Adrenal gland (tissue), 9 donors: ENCODE measurements at regions not wholly inside any gene's neighbourhood (a gene's known extent, or its start where the extent isn't known, plus 50 kb on each side); places are given as distances from the start of the nearest gene placed in this dataset.

Experiments used
- DNase-seq, 7 donors: peaks; one replicate each; pipeline ENCODE4 v3.0.0-alpha.2; 2019 to 2020
- H3K27ac ChIP-seq, 5 donors: fragments of 200-600 bp; sonication (generic) in 4 of 5; 1 replicate in 3 of 5; 2 replicates in 2 of 5; pipeline versions ENCODE4 v1.5.1 to v1.8.0; 2016 to 2020; ENCODE audit warnings: mild to moderate bottlenecking in 1 of 5
- H3K27me3 ChIP-seq: fragments of 200-600 bp; 2 replicates; pipeline ENCODE4 v1.8.0; 2021
- H3K36me3 ChIP-seq, 2 donors: fragments of 200-600 bp; replicated peaks in 1 of 2; 1 replicate in 1 of 2; 2 replicates in 1 of 2; pipeline versions ENCODE4 v1.5.1 to v1.8.0; 2018 to 2022
- H3K4me1 ChIP-seq, 2 donors: fragments of 200-600 bp; replicated peaks in 1 of 2; 1 replicate in 1 of 2; 2 replicates in 1 of 2; pipeline versions ENCODE4 v1.5.1 to v1.8.0; 2018 to 2021
- H3K4me3 ChIP-seq, 4 donors: fragments of 200-600 bp; sonication (generic) in 3 of 4; one replicate each; pipeline ENCODE4 v1.5.1; 2016 to 2018
- H3K9me3 ChIP-seq, 3 donors: fragments of 200-600 bp; sonication (generic) in 1 of 3; replicated peaks in 1 of 3; 1 replicate in 2 of 3; 2 replicates in 1 of 3; pipeline versions ENCODE4 v1.5.1 to v1.8.0; 2016 to 2021
- CTCF ChIP-seq, 6 experiments: fragments of 450-650 bp in 4 of 6; fragments of 200-600 bp in 2 of 6; sonication (generic) in 1 of 6; IDR thresholded peaks; 1 replicate in 5 of 6; 2 replicates in 1 of 6; pipeline versions ENCODE4 v1.5.1 to v1.8.0; 2016 to 2021; ENCODE audit warnings: antibody characterized with exemption in 6 of 6, mild to moderate bottlenecking in 2 of 6, moderate library complexity in 1 of 6
- POLR2A ChIP-seq, 2 donors: fragments of 450-650 bp; IDR thresholded peaks; one replicate each; pipeline ENCODE4 v1.6.1; 2017; ENCODE audit warnings: antibody characterized with exemption in 2 of 2, mild to moderate bottlenecking in 2 of 2, moderate library complexity in 1 of 2
- WGBS, 4 donors: extraction: QIAGEN DNeasy Blood & Tissue Kit in 2 of 4; methylation state at CpG; one replicate each; pipeline versions ENCODE4 v1.1.5 to v1.1.7; 2013 to 2017; 5-methylcytosine and 5-hydroxymethylcytosine counted together
- intact Hi-C, 2 donors: fragments of 100-400 bp; cut with DNase I; formaldehyde crosslinking; loops; one replicate each; pipeline versions ENCODE4 v1.14.1 to v1.15.0; 2022 to 2023
- donor health status: healthy with polysubstance abuse.
- donor health status: Bipolar disorder and iron deficiency.
- donor health status: DM: yes; HTN: yes; CAD: no.
- donor health status: DM: no; HTN: no; CAD: no.
- donor health status: DM: no; HTN: no; CAD: no.

DNA sequence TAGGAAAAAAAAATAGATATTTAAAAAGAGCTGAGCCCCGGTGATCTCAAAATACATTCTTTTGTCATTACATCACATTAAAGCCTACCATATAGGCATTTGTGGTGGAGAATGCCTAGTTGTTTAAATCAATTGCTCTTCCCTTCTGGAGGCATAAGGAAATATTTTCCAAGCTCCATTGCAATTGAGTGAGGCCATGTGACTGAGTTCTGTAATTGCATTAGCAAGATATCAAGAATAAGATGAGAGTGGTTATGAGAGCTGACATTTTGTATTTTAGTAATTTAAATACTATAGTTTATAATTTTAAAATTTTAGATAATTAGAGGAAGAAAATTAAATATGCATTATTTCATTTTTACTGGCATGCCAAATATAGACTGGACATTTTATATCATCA lies 1195.9 kb downstream of the DTWD2 start:
- DNase-seq = no peak
- H3K4me3 ChIP-seq = no peak overlapping the region
- no peaks in the 10 kb centered on the region for H3K27me3 ChIP-seq
- no peak overlapping the region for H3K27ac ChIP-seq
- H3K4me1 ChIP-seq = no peaks in the 10 kb centered on the region
- H3K9me3 ChIP-seq = no peaks in the 10 kb centered on the region
- intact Hi-C loops = no loop called here
- 71 to 81% (median 77%) methylated on average over 1 of the region's 1 CpG for WGBS, 4 donors
- H3K36me3 ChIP-seq = no peaks in the 10 kb centered on the region
- TF ChIP-seq CTCF (IDR thresholded peaks at IDR 0.05) = no peak

- Histone ChIP-seq H3K36me3 (no peaks in the 10 kb centered on the region), H3K9me3 (no peaks in the 10 kb centered on the region), H3K4me3 (no peak overlapping the region), H3K4me1 (no peaks in the 10 kb centered on the region), H3K27ac (no peak overlapping the region), H3K27me3 (no peaks in the 10 kb centered on the region)
- DNase-seq = no peak
- 20 to 43% (median 37%) methylated on average over 2 of the region's 2 CpGs for WGBS, 4 donors
- TF ChIP-seq POLR2A (IDR thresholded peaks at IDR 0.05) (no peak), CTCF (IDR thresholded peaks at IDR 0.05) (no peak)
- intact Hi-C loops = no loop called here
Measured at GRCh38 chr5:117788596-117788995, 1199.8 kb downstream of the DTWD2 start.

DNA sequence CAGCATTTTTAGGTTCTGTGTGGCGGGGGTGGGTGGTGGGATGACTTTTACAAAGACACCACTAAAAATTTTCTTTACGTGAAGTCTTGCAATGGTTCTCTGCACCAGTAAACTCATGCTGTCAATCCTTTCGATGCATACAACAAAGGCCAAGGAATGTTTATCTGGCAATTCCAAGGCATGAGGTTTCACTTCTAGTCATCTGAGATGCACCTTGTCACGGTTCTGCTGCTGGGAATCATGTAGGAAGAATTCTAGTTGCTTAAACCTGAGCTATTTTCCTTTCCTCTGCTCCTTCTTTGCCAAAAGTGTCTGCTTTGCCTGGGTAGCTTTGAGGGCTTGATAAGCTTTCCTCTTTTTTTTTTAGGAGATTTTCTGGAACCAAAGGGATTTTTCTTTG lies 1204.5 kb upstream of the SEMA6A start:
- Histone ChIP-seq H3K27me3 (no peaks in the 10 kb centered on the region), H3K36me3 (no peaks in the 10 kb centered on the region), H3K4me3 (no peak overlapping the region), H3K27ac (no peak overlapping the region), H3K4me1 (no peaks in the 10 kb centered on the region), H3K9me3 (no peaks in the 10 kb centered on the region)
- no peak for TF ChIP-seq CTCF (IDR thresholded peaks at IDR 0.05)
- TF ChIP-seq POLR2A (IDR thresholded peaks at IDR 0.05) = no peak
- no peak for DNase-seq
- WGBS, 4 donors = 82 to 91% (median 86%) methylated on average over 4 of the region's 4 CpGs
- intact Hi-C loops = no loop called here

GRCh38 chr5:117776977-117777376 lies 1202.4 kb upstream of the SEMA6A start:
- Histone ChIP-seq H3K4me3 (no peak overlapping the region), H3K27ac (no peak overlapping the region), H3K4me1 (no peaks in the 10 kb centered on the region), H3K27me3 (no peaks in the 10 kb centered on the region), H3K9me3 (no peaks in the 10 kb centered on the region), H3K36me3 (no peaks in the 10 kb centered on the region)
- DNase-seq = no peak
- WGBS, 4 donors = 75 to 82% (median 77%) methylated on average over 3 of the region's 3 CpGs
- intact Hi-C loops = no loop called here
- TF ChIP-seq POLR2A (IDR thresholded peaks at IDR 0.05) = no peak
- no peak for TF ChIP-seq CTCF (IDR thresholded peaks at IDR 0.05)
